HG02763 (cell line): ENCODE measurements at regions not wholly inside any gene's neighbourhood (a gene's known extent, or its start where the extent isn't known, plus 50 kb on each side); places are given as distances from the start of the nearest gene placed in this dataset.
"Not testable (repeated sequence)": the region's sequence is repeated elsewhere in the genome, so short reads cannot be mapped to it uniquely, and the experiment has no call there.

ENCODE experiments used
- ATAC-seq: cut with Tn5 transposase; IDR thresholded peaks from one replicate; pipeline ENCODE4 v1.9.1; 2021; ENCODE audit warnings: mild to moderate bottlenecking, moderate library complexity; ENCODE audit not compliant: unreplicated experiment

GRCh38 chr4:66486068-66486467, 815.8 kb upstream of the EPHA5 start:
- no peak for ATAC-seq

GRCh38 chr4:66482186-66482585, 811.9 kb upstream of the EPHA5 start:
- no peak for ATAC-seq

GRCh38 chr4:66475596-66475995, 805.3 kb upstream of the EPHA5 start:
- ATAC-seq, result no peak

GRCh38 chr4:66465111-66465510, 794.8 kb upstream of the EPHA5 start:
- no peak for ATAC-seq

- ATAC-seq, result not testable (repeated sequence)
Observed at GRCh38 chr4:66462890-66463289, 792.6 kb upstream of the EPHA5 start.

- no peak for ATAC-seq
Observed at GRCh38 chr4:66451741-66452140, 781.5 kb upstream of the EPHA5 start.

GRCh38 chr4:66443008-66443407, 772.7 kb upstream of the EPHA5 start:
- ATAC-seq, result no peak

GRCh38 chr4:66439508-66439907, 769.2 kb upstream of the EPHA5 start:
- ATAC-seq, result no peak

GRCh38 chr4:66433706-66434105, 763.4 kb upstream of the EPHA5 start:
- ATAC-seq, result no peak

- ATAC-seq, result no peak
Observed at GRCh38 chr4:66430856-66431255, 760.6 kb upstream of the EPHA5 start.

- no peak for ATAC-seq
Observed at GRCh38 chr4:66429276-66429675, 759.0 kb upstream of the EPHA5 start.

GRCh38 chr4:66416425-66416824, 746.1 kb upstream of the EPHA5 start:
- no peak for ATAC-seq

GRCh38 chr4:66404141-66404540, 733.9 kb upstream of the EPHA5 start:
- no peak for ATAC-seq

- no peak for ATAC-seq
Observed at GRCh38 chr4:66376921-66377320, 706.6 kb upstream of the EPHA5 start.

GRCh38 chr4:66376396-66376795, 706.1 kb upstream of the EPHA5 start:
- no peak for ATAC-seq

- no peak for ATAC-seq
Observed at GRCh38 chr4:66373268-66373667, 703.0 kb upstream of the EPHA5 start.

- ATAC-seq, result no peak
Observed at GRCh38 chr4:66372706-66373105, 702.4 kb upstream of the EPHA5 start.

GRCh38 chr4:66367043-66367660, 696.9 kb upstream of the EPHA5 start:
- no peak for ATAC-seq

GRCh38 chr4:66360395-66360794, 690.1 kb upstream of the EPHA5 start:
- not testable (repeated sequence) for ATAC-seq

GRCh38 chr4:66357316-66357715, 687.0 kb upstream of the EPHA5 start:
- no peak for ATAC-seq

GRCh38 chr4:66355328-66355727, 685.0 kb upstream of the EPHA5 start:
- ATAC-seq, result no peak

- ATAC-seq, result no peak
Observed at GRCh38 chr4:66351761-66352160, 681.5 kb upstream of the EPHA5 start.

- no peak for ATAC-seq
Observed at GRCh38 chr4:66340286-66340893, 670.1 kb upstream of the EPHA5 start.
